Astrocyte (in vitro differentiated cells and primary cell): ENCODE measurements at regions not wholly inside any gene's neighbourhood (a gene's known extent, or its start where the extent isn't known, plus 50 kb on each side); places are given as distances from the start of the nearest gene placed in this dataset.
A peak's percentile ranks its signal among the peaks of the same experiment; 100 is the strongest.

Experiments
- DNase-seq: peaks from one replicate; pipeline ENCODE4 v3.0.0-alpha.2; 2010; ENCODE audit warnings: low read depth
- FAIRE-seq: peaks from 2 replicates; lab custom pipeline; 2011; peaks lifted over from hg19 to GRCh38; lab: Jason Lieb, UNC
- H2AFZ ChIP-seq: 2 replicates; pipeline ENCODE4 v1.6.0; 2012; ENCODE audit warnings: low read depth, low read length, inconsistent platforms
- H3K27ac ChIP-seq: 2 replicates; pipeline ENCODE4 v1.5.1; 2011; ENCODE audit warnings: low read depth, low read length, inconsistent platforms
- H3K27me3 ChIP-seq: 2 replicates; pipeline ENCODE4 v1.6.0; 2011; ENCODE audit warnings: low read length, inconsistent platforms; ENCODE audit not compliant: insufficient read depth
- H3K36me3 ChIP-seq: 2 replicates; pipeline ENCODE4 v1.5.1; 2011; ENCODE audit warnings: low read length, inconsistent platforms; ENCODE audit not compliant: insufficient read depth
- H3K4me1 ChIP-seq: 2 replicates; pipeline ENCODE4 v1.5.1; 2011; ENCODE audit warnings: low read length, inconsistent platforms; ENCODE audit not compliant: insufficient read depth
- H3K4me2 ChIP-seq: 2 replicates; pipeline ENCODE4 v1.6.0; 2012; ENCODE audit warnings: low read length, inconsistent platforms
- H3K4me3 ChIP-seq: 2 replicates; pipeline ENCODE4 v1.5.1; 2011; ENCODE audit warnings: low read depth, mild to moderate bottlenecking, low read length, inconsistent platforms; ENCODE audit not compliant: insufficient read depth
- H3K79me2 ChIP-seq: 2 replicates; pipeline ENCODE4 v1.6.0; 2012; ENCODE audit warnings: mild to moderate bottlenecking, low read length, inconsistent platforms; ENCODE audit not compliant: insufficient read depth
- H3K9ac ChIP-seq: 2 replicates; pipeline ENCODE4 v1.6.0; 2012; ENCODE audit warnings: mild to moderate bottlenecking, low read length, inconsistent platforms
- H3K9me3 ChIP-seq: 2 replicates; pipeline ENCODE4 v1.5.1; 2012; ENCODE audit warnings: low read depth, mild to moderate bottlenecking, low read length, inconsistent platforms; ENCODE audit not compliant: insufficient read depth
- H4K20me1 ChIP-seq: 2 replicates; pipeline ENCODE4 v1.6.0; 2012; ENCODE audit warnings: low read length, inconsistent platforms; ENCODE audit not compliant: insufficient read depth
- H3K27ac Mint-ChIP-seq: one replicate; pipeline ENCODE4 v1.8.0; 2021; ENCODE audit warnings: mild to moderate bottlenecking, mixed read lengths; ENCODE audit not compliant: unreplicated experiment
- H3K27me3 Mint-ChIP-seq: one replicate; pipeline ENCODE4 v1.8.0; 2021; ENCODE audit warnings: low read depth, mixed read lengths; ENCODE audit not compliant: unreplicated experiment
- H3K36me3 Mint-ChIP-seq: one replicate; pipeline ENCODE4 v1.8.0; 2021; ENCODE audit warnings: low read depth, mixed read lengths; ENCODE audit not compliant: unreplicated experiment
- H3K4me1 Mint-ChIP-seq: one replicate; pipeline ENCODE4 v1.8.0; 2021; ENCODE audit warnings: low read depth, mixed read lengths; ENCODE audit not compliant: unreplicated experiment
- H3K4me3 Mint-ChIP-seq: one replicate; pipeline ENCODE4 v1.8.0; 2021; ENCODE audit warnings: mild to moderate bottlenecking, moderate library complexity, mixed read lengths; ENCODE audit not compliant: unreplicated experiment
- H3K9me3 Mint-ChIP-seq: one replicate; pipeline ENCODE4 v1.8.0; 2021; ENCODE audit warnings: mild to moderate bottlenecking, mixed read lengths; ENCODE audit not compliant: unreplicated experiment
- CTCF ChIP-seq: IDR thresholded peaks from 2 replicates; pipeline ENCODE4 v1.5.1; 2011; ENCODE audit warnings: low read depth, mild to moderate bottlenecking, inconsistent platforms, low read length, moderate library complexity; ENCODE audit not compliant: insufficient read depth
- EZH2 ChIP-seq: IDR thresholded peaks from 2 replicates; pipeline ENCODE4 v1.6.1; 2012; ENCODE audit warnings: mild to moderate bottlenecking, low read length, inconsistent platforms; ENCODE audit not compliant: insufficient read depth

GRCh38 chr5:87169300-87169991 is 98.2 kb upstream of the RASA1 start:
- H3K9me3 Mint-ChIP-seq: no peaks in the 10 kb centered on the region
- H3K36me3 Mint-ChIP-seq: no peaks in the 10 kb centered on the region
- H3K4me1 Mint-ChIP-seq: no peaks in the 10 kb centered on the region
- Histone ChIP-seq H2AFZ (no peak overlapping the region), H3K79me2 (no peaks in the 10 kb centered on the region), H3K9ac (no peak overlapping the region), H3K27ac (no peak overlapping the region), H4K20me1 (no peaks in the 10 kb centered on the region), H3K36me3 (no peaks in the 10 kb centered on the region), H3K4me3 (no peak overlapping the region), H3K27me3 (no peaks in the 10 kb centered on the region), H3K9me3 (no peaks in the 10 kb centered on the region), H3K4me1 (no peaks in the 10 kb centered on the region), H3K4me2 (no peak overlapping the region)
- peak; percentile 48 for DNase-seq
- H3K27me3 Mint-ChIP-seq: no peaks in the 10 kb centered on the region
- TF ChIP-seq EZH2 (no peak), CTCF (no peak)
- peak; percentile 5 for FAIRE-seq
- no peak overlapping the region for H3K4me3 Mint-ChIP-seq
- no peak overlapping the region for H3K27ac Mint-ChIP-seq

- no peaks in the 10 kb centered on the region for H3K4me1 ChIP-seq
- H3K4me1 Mint-ChIP-seq: no peaks in the 10 kb centered on the region
- H3K36me3 Mint-ChIP-seq: no peaks in the 10 kb centered on the region
Measured at GRCh38 chr5:87170799-87171198, 96.9 kb upstream of the RASA1 start.

More at GRCh38 chr5:87170799-87171198, 96.9 kb upstream of the RASA1 start:
- Histone ChIP-seq H3K79me2 (no peaks in the 10 kb centered on the region), H3K27ac (no peak overlapping the region), H3K9ac (no peak overlapping the region), H3K9me3 (no peaks in the 10 kb centered on the region), H4K20me1 (no peaks in the 10 kb centered on the region), H2AFZ (no peak overlapping the region), H3K36me3 (no peaks in the 10 kb centered on the region), H3K27me3 (no peaks in the 10 kb centered on the region), H3K4me2 (no peak overlapping the region), H3K4me3 (no peak overlapping the region)
- DNase-seq (no peak), FAIRE-seq (no peak)
- Mint-ChIP-seq H3K9me3 (no peaks in the 10 kb centered on the region), H3K27ac (no peak overlapping the region), H3K4me3 (no peak overlapping the region), H3K27me3 (no peaks in the 10 kb centered on the region)
- TF ChIP-seq CTCF (no peak), EZH2 (no peak)
